Endothelial cell (in vitro differentiated cells): ENCODE measurements at regions not wholly inside any gene's neighbourhood (a gene's known extent, or its start where the extent isn't known, plus 50 kb on each side); places are given as distances from the start of the nearest gene placed in this dataset.

Source experiments
- DNase-seq: peaks from one replicate; pipeline ENCODE4 v3.0.0; 2021; ENCODE audit warnings: low spot score
- H3K27ac Mint-ChIP-seq: one replicate; pipeline ENCODE4 v1.8.0; 2021; ENCODE audit warnings: mixed read lengths, inconsistent platforms; ENCODE audit not compliant: unreplicated experiment
- H3K27me3 Mint-ChIP-seq: one replicate; pipeline ENCODE4 v1.8.0; 2021; ENCODE audit warnings: mild to moderate bottlenecking, moderate library complexity, mixed read lengths, inconsistent platforms; ENCODE audit not compliant: unreplicated experiment
- H3K36me3 Mint-ChIP-seq: one replicate; pipeline ENCODE4 v1.8.0; 2021; ENCODE audit warnings: mild to moderate bottlenecking, low read depth, mixed read lengths, inconsistent platforms; ENCODE audit not compliant: unreplicated experiment
- H3K4me1 Mint-ChIP-seq: one replicate; pipeline ENCODE4 v1.8.0; 2021; ENCODE audit warnings: mild to moderate bottlenecking, mixed read lengths, inconsistent platforms; ENCODE audit not compliant: unreplicated experiment
- H3K4me3 Mint-ChIP-seq: one replicate; pipeline ENCODE4 v1.8.0; 2021; ENCODE audit warnings: mild to moderate bottlenecking, mixed read lengths, inconsistent platforms; ENCODE audit not compliant: unreplicated experiment
- H3K9me3 Mint-ChIP-seq: one replicate; pipeline ENCODE4 v1.8.0; 2021; ENCODE audit warnings: mixed read lengths, inconsistent platforms; ENCODE audit not compliant: unreplicated experiment
- TF ChIP-seq, protein P1 (sequence below): fragments of 200-600 bp; sonication (generic); IDR thresholded peaks from one replicate; pipeline ENCODE4 v1.5.0; 2021; ENCODE audit warnings: antibody characterized with exemption; ENCODE audit not compliant: unreplicated experiment

- no peaks in the 10 kb centered on the region for H3K9me3 Mint-ChIP-seq
- H3K4me1 Mint-ChIP-seq: no peaks in the 10 kb centered on the region
- TF ChIP-seq, protein P1, sequence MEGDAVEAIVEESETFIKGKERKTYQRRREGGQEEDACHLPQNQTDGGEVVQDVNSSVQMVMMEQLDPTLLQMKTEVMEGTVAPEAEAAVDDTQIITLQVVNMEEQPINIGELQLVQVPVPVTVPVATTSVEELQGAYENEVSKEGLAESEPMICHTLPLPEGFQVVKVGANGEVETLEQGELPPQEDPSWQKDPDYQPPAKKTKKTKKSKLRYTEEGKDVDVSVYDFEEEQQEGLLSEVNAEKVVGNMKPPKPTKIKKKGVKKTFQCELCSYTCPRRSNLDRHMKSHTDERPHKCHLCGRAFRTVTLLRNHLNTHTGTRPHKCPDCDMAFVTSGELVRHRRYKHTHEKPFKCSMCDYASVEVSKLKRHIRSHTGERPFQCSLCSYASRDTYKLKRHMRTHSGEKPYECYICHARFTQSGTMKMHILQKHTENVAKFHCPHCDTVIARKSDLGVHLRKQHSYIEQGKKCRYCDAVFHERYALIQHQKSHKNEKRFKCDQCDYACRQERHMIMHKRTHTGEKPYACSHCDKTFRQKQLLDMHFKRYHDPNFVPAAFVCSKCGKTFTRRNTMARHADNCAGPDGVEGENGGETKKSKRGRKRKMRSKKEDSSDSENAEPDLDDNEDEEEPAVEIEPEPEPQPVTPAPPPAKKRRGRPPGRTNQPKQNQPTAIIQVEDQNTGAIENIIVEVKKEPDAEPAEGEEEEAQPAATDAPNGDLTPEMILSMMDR: no peak
- DNase-seq: no peak
- H3K27ac Mint-ChIP-seq: no peak overlapping the region
- no peaks in the 10 kb centered on the region for H3K27me3 Mint-ChIP-seq
- H3K4me3 Mint-ChIP-seq: no peak overlapping the region
- no peaks in the 10 kb centered on the region for H3K36me3 Mint-ChIP-seq
Measured at GRCh38 chr9:26142631-26143030, 464.4 kb upstream of the TUSC1 start.

DNA sequence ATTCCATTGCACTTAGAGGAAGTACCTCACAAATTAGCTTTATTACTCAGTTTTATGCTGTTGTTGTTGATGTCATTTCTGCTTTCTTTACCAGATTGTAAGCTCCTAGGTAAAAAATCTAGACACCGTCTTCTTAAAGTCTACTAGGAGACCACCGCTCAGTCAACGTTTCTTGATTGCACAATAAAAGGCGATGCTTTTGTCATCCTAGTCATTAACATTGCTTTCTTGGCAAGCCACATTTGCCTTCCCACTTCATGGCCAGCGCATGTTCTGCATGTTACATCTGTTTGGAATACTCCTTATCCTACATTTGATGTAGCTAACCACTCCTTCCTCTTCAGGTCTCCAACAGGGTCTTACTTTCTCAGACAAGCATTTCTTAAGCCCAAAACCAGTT, 464.0 kb upstream of the TUSC1 start:
- no peaks in the 10 kb centered on the region for H3K4me1 Mint-ChIP-seq
- no peaks in the 10 kb centered on the region for H3K36me3 Mint-ChIP-seq
- H3K27me3 Mint-ChIP-seq: no peaks in the 10 kb centered on the region
- no peak overlapping the region for H3K27ac Mint-ChIP-seq
- H3K9me3 Mint-ChIP-seq: no peaks in the 10 kb centered on the region
- no peak for DNase-seq
- H3K4me3 Mint-ChIP-seq: no peak overlapping the region
- TF ChIP-seq, protein P1: no peak

DNA sequence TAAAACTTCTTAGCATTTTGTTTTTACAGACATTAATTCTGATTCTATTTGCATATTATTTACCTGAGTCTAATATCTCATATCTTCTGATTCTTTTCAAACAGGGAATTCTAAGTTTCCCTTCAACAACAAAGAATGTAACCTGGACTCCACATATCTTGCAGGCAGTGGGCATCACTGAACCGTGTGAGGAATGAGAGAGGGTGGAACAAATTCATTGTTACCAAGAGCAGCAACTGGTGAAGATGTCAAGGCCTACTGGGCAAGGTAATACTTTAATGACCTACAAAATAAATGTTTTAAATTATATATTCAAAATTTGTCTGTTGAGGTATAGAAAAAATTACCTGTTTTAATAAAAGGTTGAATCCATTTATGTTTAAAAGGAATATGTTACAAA, 455.3 kb upstream of the TUSC1 start:
- H3K27me3 Mint-ChIP-seq: no peaks in the 10 kb centered on the region
- no peaks in the 10 kb centered on the region for H3K9me3 Mint-ChIP-seq
- DNase-seq: no peak
- no peak overlapping the region for H3K27ac Mint-ChIP-seq
- no peaks in the 10 kb centered on the region for H3K4me1 Mint-ChIP-seq
- TF ChIP-seq, protein P1: no peak
- no peaks in the 10 kb centered on the region for H3K36me3 Mint-ChIP-seq
- H3K4me3 Mint-ChIP-seq: no peak overlapping the region

DNA sequence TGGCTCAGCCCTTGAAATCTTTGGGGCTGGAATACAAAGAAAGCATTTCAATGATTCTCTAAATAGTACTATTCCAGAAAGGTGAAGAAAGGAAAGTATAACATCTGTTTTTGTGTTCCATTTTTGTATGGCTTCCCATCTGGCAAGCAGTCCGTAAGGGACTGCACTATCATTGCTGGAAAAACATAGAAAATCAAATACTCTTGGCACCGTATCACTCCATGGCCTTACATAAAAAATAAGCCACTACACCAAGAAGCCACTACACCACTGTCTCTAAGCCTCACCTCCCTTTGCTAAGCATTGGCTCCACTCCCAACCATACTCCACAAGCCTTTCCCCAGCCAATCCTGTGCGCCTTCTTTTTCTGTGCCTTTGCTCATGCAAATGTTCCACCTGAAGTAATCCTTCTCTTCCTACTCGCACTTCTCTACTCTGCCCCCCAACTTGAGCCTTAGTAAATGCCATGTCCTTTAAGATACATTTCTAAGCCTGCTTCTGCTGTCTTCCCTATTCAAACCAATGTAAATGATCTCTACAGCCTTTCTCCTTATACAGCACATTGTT, 454.6 kb upstream of the TUSC1 start:
- DNase-seq: no peak
- TF ChIP-seq, protein P1: no peak
- Mint-ChIP-seq H3K9me3 (no peaks in the 10 kb centered on the region), H3K36me3 (no peaks in the 10 kb centered on the region), H3K4me1 (no peaks in the 10 kb centered on the region), H3K27ac (no peak overlapping the region), H3K4me3 (no peak overlapping the region), H3K27me3 (no peaks in the 10 kb centered on the region)

DNA sequence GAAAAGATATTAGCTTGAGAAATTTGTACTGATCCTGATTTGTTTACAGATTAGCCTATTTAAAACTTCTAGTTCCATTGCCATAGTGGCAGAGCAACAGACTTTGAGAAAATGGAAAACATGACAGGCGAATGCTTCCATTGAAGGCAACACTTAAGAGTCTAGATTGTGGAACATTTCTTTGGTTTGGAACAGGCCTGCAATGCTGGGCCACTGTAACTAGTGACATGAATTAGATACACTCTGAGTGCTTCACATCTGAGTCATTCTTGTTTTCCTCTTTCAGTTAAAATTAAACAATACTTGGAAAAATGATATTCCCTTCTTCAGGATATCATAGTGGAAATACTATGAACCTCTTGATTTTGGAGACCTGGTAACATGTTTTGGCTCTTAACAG, 453.6 kb upstream of the TUSC1 start:
- Mint-ChIP-seq H3K36me3 (no peaks in the 10 kb centered on the region), H3K4me3 (no peak overlapping the region), H3K27me3 (no peaks in the 10 kb centered on the region), H3K9me3 (no peaks in the 10 kb centered on the region), H3K4me1 (no peaks in the 10 kb centered on the region), H3K27ac (no peak overlapping the region)
- TF ChIP-seq, protein P1: no peak
- no peak for DNase-seq
